T-helper 17 cell (primary cell): ENCODE measurements at regions not wholly inside any gene's neighbourhood (a gene's known extent, or its start where the extent isn't known, plus 50 kb on each side); places are given as distances from the start of the nearest gene placed in this dataset.

ENCODE experiments used
- ATAC-seq: fragments of 150-1000 bp; cut with Tn5 transposase; 2 replicates; pipeline ENCODE4 v1.10.0; 2021; ENCODE audit warnings: mild to moderate bottlenecking, moderate library complexity
- DNase-seq, 3 donors: peaks; one replicate each; pipeline versions ENCODE4 v3.0.0 to v3.0.0-alpha.2; 2020 to 2021
- H3K9me3 ChIP-seq: one replicate; pipeline ENCODE4 v1.7.0; 2013; ENCODE audit warnings: low read length, mild to moderate bottlenecking; ENCODE audit not compliant: control insufficient read depth, poor library complexity, severe bottlenecking
- H3K27ac Mint-ChIP-seq: one replicate; pipeline ENCODE4 v1.8.0; 2022; ENCODE audit warnings: mild to moderate bottlenecking, moderate library complexity, mixed read lengths
- H3K27me3 Mint-ChIP-seq: one replicate; pipeline ENCODE4 v1.8.0; 2022; ENCODE audit warnings: mixed read lengths
- H3K36me3 Mint-ChIP-seq: one replicate; pipeline ENCODE4 v1.8.0; 2022; ENCODE audit warnings: low read depth, mixed read lengths
- H3K4me1 Mint-ChIP-seq: one replicate; pipeline ENCODE4 v1.8.0; 2022; ENCODE audit warnings: mild to moderate bottlenecking, mixed read lengths
- H3K4me3 Mint-ChIP-seq: one replicate; pipeline ENCODE4 v1.8.0; 2022; ENCODE audit warnings: mild to moderate bottlenecking, moderate library complexity, mixed read lengths

GRCh38 chr11:29844031-29844430 lies 172.8 kb downstream of the KCNA4 start:
- ATAC-seq (no peak), DNase-seq (no peak)
- no peak overlapping the region for H3K4me3 Mint-ChIP-seq
- H3K27me3 Mint-ChIP-seq, result no peaks in the 10 kb centered on the region
- no peaks in the 10 kb centered on the region for H3K36me3 Mint-ChIP-seq
- H3K9me3 ChIP-seq, result no peaks in the 10 kb centered on the region
- H3K4me1 Mint-ChIP-seq, result no peaks in the 10 kb centered on the region
- no peak overlapping the region for H3K27ac Mint-ChIP-seq

- DNase-seq, result no peak
- H3K4me3 Mint-ChIP-seq, result no peak overlapping the region
- H3K4me1 Mint-ChIP-seq, result no peaks in the 10 kb centered on the region
- no peaks in the 10 kb centered on the region for H3K36me3 Mint-ChIP-seq
- no peaks in the 10 kb centered on the region for H3K9me3 ChIP-seq
- H3K27me3 Mint-ChIP-seq, result no peaks in the 10 kb centered on the region
- no peak for ATAC-seq
- no peak overlapping the region for H3K27ac Mint-ChIP-seq
Observed at GRCh38 chr11:29842061-29842460, 174.8 kb downstream of the KCNA4 start.

DNA sequence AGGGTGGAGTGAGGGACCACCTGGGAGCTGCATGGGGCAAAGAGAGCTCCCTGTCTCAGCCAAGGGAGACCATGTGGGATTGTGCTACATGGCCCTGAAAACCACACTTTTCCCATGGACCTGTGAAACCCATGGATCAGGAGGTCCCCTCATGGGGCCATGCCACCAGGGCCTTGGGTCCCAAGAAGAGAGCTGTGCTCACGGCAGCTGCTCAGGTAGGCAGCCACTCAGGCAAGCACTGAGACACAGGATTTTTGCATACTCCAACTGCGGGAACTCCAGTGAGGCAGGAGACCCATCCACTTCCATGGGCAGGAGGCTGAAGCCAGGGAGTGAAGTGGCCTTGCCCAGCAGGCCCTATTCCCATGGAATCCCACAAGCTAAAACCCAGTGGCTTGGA lies 190.0 kb downstream of the KCNA4 start:
- no peak for ATAC-seq
- no peaks in the 10 kb centered on the region for H3K27me3 Mint-ChIP-seq
- H3K36me3 Mint-ChIP-seq, result no peaks in the 10 kb centered on the region
- H3K4me1 Mint-ChIP-seq, result no peaks in the 10 kb centered on the region
- no peak for DNase-seq
- H3K9me3 ChIP-seq, result no peaks in the 10 kb centered on the region
- H3K4me3 Mint-ChIP-seq, result no peak overlapping the region
- H3K27ac Mint-ChIP-seq, result no peak overlapping the region

- H3K4me1 Mint-ChIP-seq, result no peaks in the 10 kb centered on the region
- H3K4me3 Mint-ChIP-seq, result no peak overlapping the region
- no peak for ATAC-seq
- no peaks in the 10 kb centered on the region for H3K9me3 ChIP-seq
- H3K36me3 Mint-ChIP-seq, result no peaks in the 10 kb centered on the region
- H3K27ac Mint-ChIP-seq, result no peak overlapping the region
- no peaks in the 10 kb centered on the region for H3K27me3 Mint-ChIP-seq
- DNase-seq, result no peak
Observed at GRCh38 chr11:29816359-29816758, 200.5 kb downstream of the KCNA4 start.

DNA sequence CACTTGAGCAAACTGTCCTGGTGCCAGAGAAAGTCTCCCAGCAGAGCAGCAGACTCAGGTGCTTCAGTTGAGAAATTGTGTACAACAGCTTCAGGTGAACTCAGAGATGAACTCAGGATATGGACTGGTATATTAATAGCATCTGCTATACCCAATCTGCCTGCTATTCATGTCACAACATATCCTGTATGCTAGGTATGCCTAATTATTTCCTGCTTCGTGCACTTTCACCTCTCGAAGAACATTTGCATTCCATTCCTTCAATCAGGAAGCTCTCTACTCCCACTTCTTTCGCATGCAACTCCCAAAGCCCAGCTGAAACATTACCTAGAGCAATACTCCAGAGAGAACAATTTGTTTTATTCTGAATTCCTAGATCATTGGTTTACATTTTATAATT lies 207.7 kb downstream of the KCNA4 start:
- H3K36me3 Mint-ChIP-seq, result no peaks in the 10 kb centered on the region
- H3K27ac Mint-ChIP-seq, result no peak overlapping the region
- no peaks in the 10 kb centered on the region for H3K27me3 Mint-ChIP-seq
- H3K4me1 Mint-ChIP-seq, result no peaks in the 10 kb centered on the region
- H3K9me3 ChIP-seq, result no peaks in the 10 kb centered on the region
- DNase-seq (no peak), ATAC-seq (no peak)
- H3K4me3 Mint-ChIP-seq, result no peak overlapping the region

DNA sequence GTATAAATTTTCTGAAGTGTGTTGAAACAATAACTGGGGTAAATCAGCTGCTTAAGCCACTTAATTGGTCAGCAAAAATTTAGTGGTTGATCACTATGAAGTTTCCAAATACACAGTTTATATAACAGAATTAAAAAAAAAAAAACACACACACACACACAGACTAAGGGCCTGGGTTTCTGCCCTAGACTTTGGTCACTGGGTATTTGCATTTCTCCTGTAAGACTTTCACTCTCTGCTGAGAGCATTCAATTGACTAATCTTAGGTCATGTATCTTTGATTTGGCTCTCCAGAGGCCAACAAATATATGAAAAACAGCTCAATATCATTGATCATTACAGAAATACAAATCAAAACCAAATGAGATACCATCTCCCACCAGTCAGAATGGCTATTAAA lies 214.3 kb downstream of the KCNA4 start:
- H3K4me3 Mint-ChIP-seq, result no peak overlapping the region
- DNase-seq, result no peak
- ATAC-seq, result no peak
- H3K27me3 Mint-ChIP-seq, result no peaks in the 10 kb centered on the region
- no peak overlapping the region for H3K27ac Mint-ChIP-seq
- H3K9me3 ChIP-seq, result no peaks in the 10 kb centered on the region
- no peaks in the 10 kb centered on the region for H3K36me3 Mint-ChIP-seq
- no peaks in the 10 kb centered on the region for H3K4me1 Mint-ChIP-seq

DNA sequence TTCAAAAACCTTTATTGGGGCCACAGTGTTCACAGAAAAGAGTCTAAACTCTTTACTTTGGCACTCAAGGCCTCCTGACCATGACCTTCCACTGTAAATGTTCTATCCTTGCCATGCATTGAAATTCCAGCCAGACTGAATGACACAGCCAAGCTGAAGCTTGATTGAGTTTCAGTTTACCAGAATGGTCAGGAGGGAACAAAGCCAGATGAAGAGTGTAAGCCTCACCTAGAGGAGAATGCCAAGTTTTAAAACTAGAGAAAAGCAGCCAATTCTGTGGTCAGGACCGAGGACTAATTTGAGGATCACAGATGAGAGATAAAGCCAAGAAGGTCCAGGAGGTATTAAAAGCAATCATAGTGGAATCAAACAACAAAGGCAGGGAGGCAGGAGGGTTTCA lies 215.3 kb downstream of the KCNA4 start:
- H3K4me1 Mint-ChIP-seq, result no peaks in the 10 kb centered on the region
- DNase-seq, result no peak
- no peaks in the 10 kb centered on the region for H3K36me3 Mint-ChIP-seq
- no peak for ATAC-seq
- no peaks in the 10 kb centered on the region for H3K9me3 ChIP-seq
- no peak overlapping the region for H3K27ac Mint-ChIP-seq
- no peaks in the 10 kb centered on the region for H3K27me3 Mint-ChIP-seq
- H3K4me3 Mint-ChIP-seq, result no peak overlapping the region

- no peaks in the 10 kb centered on the region for H3K27me3 Mint-ChIP-seq
- ATAC-seq (no peak), DNase-seq (no peak)
- H3K9me3 ChIP-seq, result no peaks in the 10 kb centered on the region
- H3K36me3 Mint-ChIP-seq, result no peaks in the 10 kb centered on the region
- H3K27ac Mint-ChIP-seq, result no peak overlapping the region
- H3K4me3 Mint-ChIP-seq, result no peak overlapping the region
- H3K4me1 Mint-ChIP-seq, result no peaks in the 10 kb centered on the region
Observed at GRCh38 chr11:29786092-29786491, 230.7 kb downstream of the KCNA4 start.

DNA sequence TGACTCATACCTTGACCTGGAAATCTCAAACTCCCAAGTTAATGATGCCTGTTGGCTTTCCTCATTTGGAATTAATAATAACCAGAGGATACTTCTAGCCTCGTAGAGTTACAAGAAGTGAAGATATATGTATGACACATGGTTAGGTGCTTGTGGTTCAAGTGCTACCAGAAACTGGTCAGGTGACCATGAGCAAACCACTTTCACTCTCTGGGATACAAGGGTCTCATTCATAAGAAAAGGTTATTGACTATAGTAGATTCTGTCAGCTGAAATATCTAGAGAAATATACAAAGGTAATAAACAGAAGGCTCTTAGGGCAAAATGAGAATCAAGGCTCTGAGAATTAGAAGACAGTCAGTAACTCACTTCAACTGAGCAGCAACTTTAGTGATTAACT lies 233.3 kb downstream of the KCNA4 start:
- H3K36me3 Mint-ChIP-seq, result no peaks in the 10 kb centered on the region
- no peak for DNase-seq
- no peaks in the 10 kb centered on the region for H3K27me3 Mint-ChIP-seq
- H3K27ac Mint-ChIP-seq, result no peak overlapping the region
- no peak for ATAC-seq
- H3K4me3 Mint-ChIP-seq, result no peak overlapping the region
- H3K9me3 ChIP-seq, result no peaks in the 10 kb centered on the region
- no peaks in the 10 kb centered on the region for H3K4me1 Mint-ChIP-seq

GRCh38 chr11:29782447-29782846 lies 234.4 kb downstream of the KCNA4 start:
- H3K27ac Mint-ChIP-seq, result no peak overlapping the region
- H3K4me3 Mint-ChIP-seq, result no peak overlapping the region
- H3K4me1 Mint-ChIP-seq, result no peaks in the 10 kb centered on the region
- no peak for DNase-seq
- ATAC-seq, result no peak
- no peaks in the 10 kb centered on the region for H3K36me3 Mint-ChIP-seq
- H3K27me3 Mint-ChIP-seq, result no peaks in the 10 kb centered on the region
- no peaks in the 10 kb centered on the region for H3K9me3 ChIP-seq

- DNase-seq, result no peak
- H3K4me3 Mint-ChIP-seq, result no peak overlapping the region
- no peaks in the 10 kb centered on the region for H3K4me1 Mint-ChIP-seq
- H3K9me3 ChIP-seq, result no peaks in the 10 kb centered on the region
- no peak for ATAC-seq
- H3K27me3 Mint-ChIP-seq, result no peaks in the 10 kb centered on the region
- no peaks in the 10 kb centered on the region for H3K36me3 Mint-ChIP-seq
- H3K27ac Mint-ChIP-seq, result no peak overlapping the region
Observed at GRCh38 chr11:29781268-29781667, 235.6 kb downstream of the KCNA4 start.

DNA sequence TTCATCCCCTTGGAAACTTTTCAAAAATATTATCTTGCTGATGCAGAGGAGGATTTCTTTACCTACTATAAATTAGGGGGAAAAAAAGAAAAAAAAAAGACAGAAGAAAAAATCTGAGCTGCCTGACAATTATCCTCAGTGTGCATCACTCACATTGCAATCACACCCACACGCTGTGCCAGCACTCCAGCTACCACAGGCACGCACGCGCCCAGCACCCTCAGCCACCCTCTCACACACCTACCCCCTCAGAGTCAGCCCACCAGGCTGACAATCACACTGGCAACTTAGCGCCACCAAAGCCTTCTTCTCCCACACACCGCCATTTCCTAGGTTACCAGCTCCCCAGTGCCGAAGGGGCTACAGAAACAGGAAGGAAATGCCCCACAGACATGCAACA lies 236.1 kb downstream of the KCNA4 start:
- H3K9me3 ChIP-seq, result no peaks in the 10 kb centered on the region
- no peaks in the 10 kb centered on the region for H3K36me3 Mint-ChIP-seq
- H3K4me3 Mint-ChIP-seq, result no peak overlapping the region
- H3K27me3 Mint-ChIP-seq, result no peaks in the 10 kb centered on the region
- ATAC-seq, result no peak
- no peak for DNase-seq
- no peak overlapping the region for H3K27ac Mint-ChIP-seq
- H3K4me1 Mint-ChIP-seq, result no peaks in the 10 kb centered on the region

DNA sequence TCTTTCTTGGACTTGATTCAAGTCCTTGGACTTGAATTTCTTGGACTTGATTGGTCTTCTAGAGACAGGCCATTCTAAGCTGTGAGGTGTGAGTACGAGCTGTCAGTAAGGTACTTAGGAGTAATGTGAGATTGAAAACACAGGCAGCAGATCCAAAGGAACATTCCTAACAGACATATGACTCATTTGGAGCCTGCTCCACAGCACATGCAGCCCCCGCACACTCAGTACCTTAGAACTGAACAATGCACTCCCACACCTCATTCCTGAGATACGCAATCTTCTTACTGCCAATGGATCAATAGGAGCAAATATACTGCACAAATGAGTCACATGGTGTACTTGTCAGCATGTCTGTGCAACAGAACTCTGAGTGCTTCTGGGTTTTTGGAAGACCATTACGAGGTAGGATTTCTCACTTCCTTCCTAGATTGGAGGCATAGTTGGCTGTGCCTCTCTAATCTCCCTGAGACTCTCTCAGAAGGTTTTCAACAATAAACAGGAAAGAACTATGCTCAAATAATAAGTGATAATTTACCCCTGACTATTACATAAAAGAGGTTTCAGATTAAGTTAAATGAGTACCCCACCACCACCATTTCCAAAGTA lies 243.1 kb downstream of the KCNA4 start:
- H3K4me1 Mint-ChIP-seq, result no peaks in the 10 kb centered on the region
- H3K27me3 Mint-ChIP-seq, result no peaks in the 10 kb centered on the region
- ATAC-seq, result no peak
- no peak overlapping the region for H3K27ac Mint-ChIP-seq
- H3K36me3 Mint-ChIP-seq, result no peaks in the 10 kb centered on the region
- DNase-seq, result no peak
- no peak overlapping the region for H3K4me3 Mint-ChIP-seq
- no peaks in the 10 kb centered on the region for H3K9me3 ChIP-seq

DNA sequence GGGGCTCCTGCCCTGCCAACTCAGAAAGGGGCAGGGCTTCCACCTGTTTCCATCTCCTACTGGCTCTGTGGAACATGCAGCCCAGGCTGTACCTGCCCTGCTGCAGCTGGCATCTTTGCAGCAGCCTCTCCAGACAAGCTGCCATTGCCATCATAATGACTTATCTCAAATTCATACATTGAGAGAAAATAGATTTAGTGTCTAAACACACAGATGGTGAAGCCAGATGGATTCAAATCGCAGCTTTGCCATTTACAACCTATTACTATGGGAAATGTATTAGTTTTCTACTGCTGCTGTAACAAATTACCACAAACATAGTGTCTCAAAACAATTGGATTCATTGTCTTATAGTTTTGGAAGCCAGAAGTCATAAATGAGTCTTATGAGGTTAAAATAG lies 260.0 kb downstream of the KCNA4 start:
- no peaks in the 10 kb centered on the region for H3K27me3 Mint-ChIP-seq
- no peaks in the 10 kb centered on the region for H3K9me3 ChIP-seq
- ATAC-seq (no peak), DNase-seq (no peak)
- H3K4me3 Mint-ChIP-seq, result no peak overlapping the region
- H3K36me3 Mint-ChIP-seq, result no peaks in the 10 kb centered on the region
- H3K4me1 Mint-ChIP-seq, result no peaks in the 10 kb centered on the region
- no peak overlapping the region for H3K27ac Mint-ChIP-seq
